H1 (cell line): ENCODE measurements at regions not wholly inside any gene's neighbourhood (a gene's known extent, or its start where the extent isn't known, plus 50 kb on each side); places are given as distances from the start of the nearest gene placed in this dataset.

Experiments
- CTCF ChIA-PET: fragments of 300-600 bp; sonication (Branson Sonifier 250); formaldehyde crosslinking; loops from one replicate; lab custom pipeline; 2021; ENCODE audit not compliant: partially characterized antibody; lab: Charles Lee
- POLR2A ChIA-PET: fragments of 300-600 bp; sonication (Branson Sonifier 250); formaldehyde crosslinking; loops from one replicate; lab custom pipeline; 2021; ENCODE audit warnings: inconsistent platforms; ENCODE audit not compliant: partially characterized antibody; lab: Charles Lee
- DNase-seq, 2 experiments: peaks; one replicate each; pipeline versions ENCODE4 v3.0.0 to v3.0.0-alpha.2; 2010 to 2022; ENCODE audit warnings: low spot score in 2 of 2, low read depth in 1 of 2, mixed read lengths in 1 of 2
- FAIRE-seq: peaks from 2 replicates; lab custom pipeline; 2011; peaks lifted over from hg19 to GRCh38; lab: Jason Lieb, UNC
- H2AFZ ChIP-seq: 2 replicates; pipeline ENCODE4 v1.8.1; 2012; ENCODE audit warnings: low read length, inconsistent platforms
- H2AK5ac ChIP-seq: 2 replicates; pipeline ENCODE4 v1.6.1; 2013; ENCODE audit warnings: low read depth, low read length
- H2BK120ac ChIP-seq: replicated peaks from 2 replicates; pipeline ENCODE3; 2013; ENCODE audit warnings: low read depth, low read length, inconsistent platforms
- H2BK12ac ChIP-seq: 2 replicates; pipeline ENCODE4 v1.6.1; 2013; ENCODE audit warnings: low read depth, low read length
- H2BK15ac ChIP-seq: 2 replicates; pipeline ENCODE4 v1.6.1; 2013; ENCODE audit warnings: low read length
- H2BK20ac ChIP-seq: 2 replicates; pipeline ENCODE4 v1.6.1; 2013; ENCODE audit warnings: low read length
- H2BK5ac ChIP-seq: 2 replicates; pipeline ENCODE4 v1.6.1; 2013; ENCODE audit warnings: low read depth, low read length
- H3K14ac ChIP-seq: 2 replicates; pipeline ENCODE4 v1.6.1; 2013; ENCODE audit warnings: inconsistent platforms; ENCODE audit not compliant: insufficient read length
- H3K18ac ChIP-seq: 2 replicates; pipeline ENCODE4 v1.6.1; 2013; ENCODE audit warnings: low read length; ENCODE audit errors: extremely low read depth
- H3K23ac ChIP-seq: 2 replicates; pipeline ENCODE4 v1.6.1; 2013; ENCODE audit warnings: inconsistent platforms; ENCODE audit not compliant: insufficient read length
- H3K23me2 ChIP-seq: 2 replicates; pipeline ENCODE4 v1.6.1; 2013; ENCODE audit warnings: low read depth, low read length
- H3K27ac ChIP-seq: 2 replicates; pipeline ENCODE4 v1.6.1; 2011; ENCODE audit warnings: low read depth, low read length, inconsistent platforms
- H3K27me3 ChIP-seq, 4 experiments: replicated peaks in 1 of 4; 1 replicate in 1 of 4; 2 replicates in 3 of 4; pipeline versions ENCODE4 v1.6.1 to v1.8.1; 2011 to 2013; ENCODE audit warnings: low read length in 3 of 4, mild to moderate bottlenecking in 3 of 4, inconsistent platforms in 2 of 4, mixed read lengths in 2 of 4, moderate library complexity in 1 of 4; ENCODE audit not compliant: control insufficient read depth in 3 of 4, insufficient read depth in 3 of 4; ENCODE audit errors: extremely low read depth in 1 of 4
- H3K36me3 ChIP-seq, 4 experiments: 2 replicates each; pipeline versions ENCODE4 v1.6.1 to v1.8.1; 2011 to 2013; ENCODE audit warnings: mild to moderate bottlenecking in 4 of 4, low read length in 3 of 4, moderate library complexity in 2 of 4, control low read depth in 1 of 4, inconsistent platforms in 1 of 4; ENCODE audit not compliant: insufficient read depth in 4 of 4, control insufficient read depth in 2 of 4
- H3K4ac ChIP-seq: replicated peaks from 2 replicates; pipeline ENCODE3; 2013; ENCODE audit warnings: low read length, low read depth, mixed read lengths, inconsistent platforms; ENCODE audit not compliant: insufficient read length
- H3K4me1 ChIP-seq, 4 experiments: replicated peaks in 1 of 4; 1 replicate in 1 of 4; 2 replicates in 3 of 4; pipeline versions ENCODE4 v1.6.1 to v1.8.1; 2011 to 2013; ENCODE audit warnings: low read length in 3 of 4, inconsistent platforms in 2 of 4, mixed read lengths in 1 of 4; ENCODE audit not compliant: insufficient read depth in 4 of 4, control insufficient read depth in 3 of 4
- H3K4me2 ChIP-seq, 2 experiments: 2 replicates each; pipeline versions ENCODE4 v1.6.1 to v1.8.1; 2011 to 2013; ENCODE audit warnings: low read depth in 2 of 2, low read length in 2 of 2, control low read depth in 1 of 2, inconsistent platforms in 1 of 2, mild to moderate bottlenecking in 1 of 2; ENCODE audit not compliant: insufficient read depth in 1 of 2
- H3K4me3 ChIP-seq, 4 experiments: fragments of 200-600, 300-600 bp in 1 of 4; sonication (generic), shearing (Covaris generic), sonication (Bioruptor Twin) in 1 of 4; 2 replicates each; pipeline versions ENCODE4 v1.5.1 to v1.8.1; 2011 to 2016; ENCODE audit warnings: low read length in 4 of 4, low read depth in 3 of 4, control low read depth in 2 of 4, inconsistent platforms in 2 of 4, mild to moderate bottlenecking in 2 of 4, mixed read lengths in 1 of 4, moderate library complexity in 1 of 4; ENCODE audit not compliant: insufficient read depth in 2 of 4; ENCODE audit errors: extremely low read depth in 1 of 4
- H3K56ac ChIP-seq: replicated peaks from 2 replicates; pipeline ENCODE3; 2013; ENCODE audit warnings: low read depth, mild to moderate bottlenecking, mixed read lengths, low read length, inconsistent platforms; ENCODE audit not compliant: insufficient read length
- H3K79me1 ChIP-seq: 2 replicates; pipeline ENCODE4 v1.6.1; 2013; ENCODE audit warnings: low read depth, low read length, control low read depth
- H3K79me2 ChIP-seq, 2 experiments: 2 replicates each; pipeline versions ENCODE4 v1.6.1 to v1.8.1; 2012 to 2013; ENCODE audit warnings: low read length in 2 of 2, mild to moderate bottlenecking in 2 of 2, inconsistent platforms in 1 of 2; ENCODE audit not compliant: insufficient read depth in 2 of 2, control insufficient read depth in 1 of 2
- H3K9ac ChIP-seq, 4 experiments: replicated peaks in 1 of 4; 1 replicate in 1 of 4; 2 replicates in 3 of 4; pipeline versions ENCODE4 v1.6.1 to v1.8.1; 2011 to 2013; ENCODE audit warnings: low read depth in 3 of 4, low read length in 3 of 4, control low read depth in 2 of 4, mild to moderate bottlenecking in 2 of 4, moderate library complexity in 2 of 4, inconsistent platforms in 1 of 4; ENCODE audit errors: extremely low read depth in 1 of 4
- H3K9me3 ChIP-seq, 2 experiments: 2 replicates each; pipeline versions ENCODE4 v1.6.1 to v1.8.1; 2012 to 2013; ENCODE audit warnings: mild to moderate bottlenecking in 2 of 2, moderate library complexity in 2 of 2, control low read depth in 1 of 2, inconsistent platforms in 1 of 2, low read depth in 1 of 2, low read length in 1 of 2, mixed read lengths in 1 of 2; ENCODE audit not compliant: insufficient read depth in 2 of 2
- H4K20me1 ChIP-seq, 2 experiments: replicated peaks in 1 of 2; 2 replicates each; pipeline versions ENCODE3 to v1.8.1; 2011 to 2013; ENCODE audit warnings: inconsistent platforms in 2 of 2, low read length in 2 of 2, mild to moderate bottlenecking in 1 of 2; ENCODE audit not compliant: insufficient read depth in 2 of 2, control insufficient read depth in 1 of 2
- H4K5ac ChIP-seq: 2 replicates; pipeline ENCODE4 v1.6.1; 2013; ENCODE audit warnings: low read length, low read depth, mixed read lengths, inconsistent platforms; ENCODE audit not compliant: insufficient read length
- H4K8ac ChIP-seq: 2 replicates; pipeline ENCODE4 v1.8.0; 2013; ENCODE audit warnings: mild to moderate bottlenecking, moderate library complexity, low read length, inconsistent platforms; ENCODE audit not compliant: insufficient read depth; ENCODE audit errors: extremely low read depth
- H4K91ac ChIP-seq: replicated peaks from 2 replicates; pipeline ENCODE3; 2013; ENCODE audit warnings: low read length, mixed read lengths, inconsistent platforms; ENCODE audit not compliant: insufficient read length
- BACH1 ChIP-seq: IDR thresholded peaks from 2 replicates; pipeline ENCODE4 v1.6.1; 2012; ENCODE audit warnings: low read length, improper control_type of control experiment
- BRCA1 ChIP-seq: IDR thresholded peaks from 2 replicates; pipeline ENCODE4 v1.6.1; 2012; ENCODE audit warnings: low read depth, low read length, improper control_type of control experiment
- CHD2 ChIP-seq: IDR thresholded peaks from 2 replicates; pipeline ENCODE4 v1.6.1; 2012; ENCODE audit warnings: low read length, improper control_type of control experiment
- JUND ChIP-seq: IDR thresholded peaks from 2 replicates; pipeline ENCODE4 v1.6.1; 2011; ENCODE audit warnings: mild to moderate bottlenecking, improper control_type of control experiment, low read length
- RNF2 ChIP-seq: fragments of 200-900, 300-1000 bp; sonication (generic); IDR thresholded peaks from 2 replicates; pipeline ENCODE4 v1.7.1; 2016; ENCODE audit warnings: borderline replicate concordance, low read depth, mild to moderate bottlenecking, antibody characterized with exemption, low read length; ENCODE audit not compliant: poor library complexity, severe bottlenecking; ENCODE audit errors: missing control alignments
- SAP30 ChIP-seq: fragments of 300-600 bp; sonication (generic); IDR thresholded peaks from 2 replicates; pipeline ENCODE4 v1.7.1; 2012; ENCODE audit warnings: low read length, moderate library complexity, mild to moderate bottlenecking, inconsistent platforms; ENCODE audit not compliant: insufficient read depth, insufficient replicate concordance
- SIRT6 ChIP-seq: IDR thresholded peaks from one replicate; pipeline ENCODE4 v1.7.1; 2012; ENCODE audit warnings: low read length, inconsistent platforms
- TBP ChIP-seq: IDR thresholded peaks from 2 replicates; pipeline ENCODE4 v1.6.1; 2011; ENCODE audit warnings: low read depth, low read length, improper control_type of control experiment
- TCF12 ChIP-seq: IDR thresholded peaks from 2 replicates; pipeline ENCODE4 v1.6.1; 2011; ENCODE audit warnings: low read depth, mild to moderate bottlenecking, low read length
- WGBS, 2 experiments: shearing (Covaris generic) in 1 of 2; methylation state at CpG; one replicate each; pipeline versions ENCODE4 v1.1.6 to v1.1.7; 2013 to 2015; ENCODE audit warnings: low lambda C conversion rate in 2 of 2, mixed read lengths in 2 of 2, inconsistent platforms in 1 of 2, low coverage in 1 of 2, missing lambda C conversion rate in 1 of 2; ENCODE audit not compliant: insufficient replicate concordance in 2 of 2, insufficient coverage in 1 of 2, insufficient read length in 1 of 2; ENCODE audit errors: extremely low coverage in 1 of 2, missing lambda C conversion rate in 1 of 2; 5-methylcytosine and 5-hydroxymethylcytosine counted together
- TF ChIP-seq, protein P1 (sequence below): IDR thresholded peaks from 2 replicates; pipeline ENCODE4 v1.6.1; 2011; ENCODE audit warnings: low read length, improper control_type of control experiment
- TF ChIP-seq, protein P2 (sequence below): IDR thresholded peaks from 2 replicates; pipeline ENCODE4 v1.6.1; 2011; ENCODE audit warnings: low read depth, mild to moderate bottlenecking, low read length; ENCODE audit not compliant: insufficient read depth
- TF ChIP-seq, protein P3 (sequence below): IDR thresholded peaks from 2 replicates; pipeline ENCODE4 v1.6.1; 2012; ENCODE audit warnings: inconsistent platforms

DNA sequence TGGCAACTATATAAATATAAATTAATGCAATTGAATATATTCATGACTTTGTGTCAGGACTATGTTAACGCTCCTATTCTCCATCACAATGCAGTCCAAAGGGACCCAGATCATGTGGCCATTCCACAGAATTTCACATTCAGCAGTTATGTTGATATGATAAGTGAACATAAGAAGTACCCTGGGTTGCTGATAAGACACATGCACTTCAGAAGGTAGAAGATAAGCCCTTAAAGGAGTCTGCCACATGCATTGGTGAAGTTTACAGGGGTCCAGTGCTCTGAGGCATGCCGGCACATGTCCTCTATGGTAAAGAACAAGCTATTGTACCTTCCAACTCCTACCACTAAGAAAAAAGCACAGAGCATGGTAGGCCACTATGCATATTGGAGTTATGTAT lies 76.4 kb downstream of the PHAX start:
- CTCF ChIA-PET, result interaction anchor here (0.7 to 11.4 kb wide), 19 partner anchors 9 to 172 kb away, joined by 3 to 251 read pairs (median 5); partner anchors contain the start of gene LMNB1
- Histone ChIP-seq H3K18ac (no peak overlapping the region), H3K23ac (no peak overlapping the region), H3K4me3 (no peak overlapping the region), H3K4me2 (no peak overlapping the region), H4K20me1 (no peaks in the 10 kb centered on the region), H2BK15ac (no peak overlapping the region), H4K91ac (peak overlapping the region; percentile 50), H3K9ac (no peak overlapping the region), H3K79me2 (no peaks in the 10 kb centered on the region), H3K27me3 (no peaks in the 10 kb centered on the region), H2BK12ac (no peak overlapping the region), H3K14ac (no peak overlapping the region), H3K56ac (no peak overlapping the region), H2BK5ac (peak overlapping the region; percentile 16; the same call in 1 of the 2 replicates), H2AK5ac (no peak overlapping the region), H3K27ac (no peak overlapping the region; the same call in 1 of the 2 replicates), H3K4ac (no peak overlapping the region), H3K23me2 (no peaks in the 10 kb centered on the region), H3K4me1 (peaks cover 13 to 31% (median 19%) of the 10 kb centered on the region in 4 experiments), H4K5ac (no peak overlapping the region), H2BK120ac (no peak overlapping the region), H2BK20ac (peak overlapping the region; percentile 49; the same call in 1 of the 2 replicates), H2AFZ (peak overlapping the region; percentile 96), H3K79me1 (no peaks in the 10 kb centered on the region; the same call in 1 of the 2 replicates), H4K8ac (no peak overlapping the region), H3K36me3 (no peaks in the 10 kb centered on the region), H3K9me3 (no peaks in the 10 kb centered on the region)
- no peak for FAIRE-seq
- DNase-seq, result no peak
- POLR2A ChIA-PET, result interaction anchor here (0.5 to 10.8 kb wide), 2 partner anchors 101 to 286 kb away, joined by 3 to 146 read pairs; partner anchors contain the start of gene LMNB1
- WGBS, 2 experiments, result 77% methylated on average over 2 of the region's 2 CpGs; no CpG with 5 or more reads in 1 of the 2 experiments
- TF ChIP-seq SIRT6 (no peak), SAP30 (no peak), CHD2 (no peak), JUND (no peak), RNF2 (no peak), TBP (no peak), BRCA1 (no peak), TCF12 (no peak), BACH1 (no peak)
- TF ChIP-seq, protein P1, sequence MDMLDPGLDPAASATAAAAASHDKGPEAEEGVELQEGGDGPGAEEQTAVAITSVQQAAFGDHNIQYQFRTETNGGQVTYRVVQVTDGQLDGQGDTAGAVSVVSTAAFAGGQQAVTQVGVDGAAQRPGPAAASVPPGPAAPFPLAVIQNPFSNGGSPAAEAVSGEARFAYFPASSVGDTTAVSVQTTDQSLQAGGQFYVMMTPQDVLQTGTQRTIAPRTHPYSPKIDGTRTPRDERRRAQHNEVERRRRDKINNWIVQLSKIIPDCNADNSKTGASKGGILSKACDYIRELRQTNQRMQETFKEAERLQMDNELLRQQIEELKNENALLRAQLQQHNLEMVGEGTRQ, result no peak
- TF ChIP-seq, protein P2, sequence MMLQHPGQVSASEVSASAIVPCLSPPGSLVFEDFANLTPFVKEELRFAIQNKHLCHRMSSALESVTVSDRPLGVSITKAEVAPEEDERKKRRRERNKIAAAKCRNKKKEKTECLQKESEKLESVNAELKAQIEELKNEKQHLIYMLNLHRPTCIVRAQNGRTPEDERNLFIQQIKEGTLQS, result no peak
- TF ChIP-seq, protein P3, sequence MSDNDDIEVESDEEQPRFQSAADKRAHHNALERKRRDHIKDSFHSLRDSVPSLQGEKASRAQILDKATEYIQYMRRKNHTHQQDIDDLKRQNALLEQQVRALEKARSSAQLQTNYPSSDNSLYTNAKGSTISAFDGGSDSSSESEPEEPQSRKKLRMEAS, result no peak
